H1 (cell line): ENCODE measurements at regions not wholly inside any gene's neighbourhood (a gene's known extent, or its start where the extent isn't known, plus 50 kb on each side); places are given as distances from the start of the nearest gene placed in this dataset.

Experiments used
- CTCF ChIA-PET: fragments of 300-600 bp; sonication (Branson Sonifier 250); formaldehyde crosslinking; loops from one replicate; lab custom pipeline; 2021; ENCODE audit not compliant: partially characterized antibody; lab: Charles Lee
- POLR2A ChIA-PET: fragments of 300-600 bp; sonication (Branson Sonifier 250); formaldehyde crosslinking; loops from one replicate; lab custom pipeline; 2021; ENCODE audit warnings: inconsistent platforms; ENCODE audit not compliant: partially characterized antibody; lab: Charles Lee
- DNase-seq, 2 experiments: peaks; one replicate each; pipeline versions ENCODE4 v3.0.0 to v3.0.0-alpha.2; 2010 to 2022; ENCODE audit warnings: low spot score in 2 of 2, low read depth in 1 of 2, mixed read lengths in 1 of 2
- FAIRE-seq: peaks from 2 replicates; lab custom pipeline; 2011; peaks lifted over from hg19 to GRCh38; lab: Jason Lieb, UNC
- H2AFZ ChIP-seq: 2 replicates; pipeline ENCODE4 v1.8.1; 2012; ENCODE audit warnings: low read length, inconsistent platforms
- H2AK5ac ChIP-seq: 2 replicates; pipeline ENCODE4 v1.6.1; 2013; ENCODE audit warnings: low read depth, low read length
- H2BK120ac ChIP-seq: replicated peaks from 2 replicates; pipeline ENCODE3; 2013; ENCODE audit warnings: low read depth, low read length, inconsistent platforms
- H2BK12ac ChIP-seq: 2 replicates; pipeline ENCODE4 v1.6.1; 2013; ENCODE audit warnings: low read depth, low read length
- H2BK15ac ChIP-seq: 2 replicates; pipeline ENCODE4 v1.6.1; 2013; ENCODE audit warnings: low read length
- H2BK20ac ChIP-seq: 2 replicates; pipeline ENCODE4 v1.6.1; 2013; ENCODE audit warnings: low read length
- H2BK5ac ChIP-seq: 2 replicates; pipeline ENCODE4 v1.6.1; 2013; ENCODE audit warnings: low read depth, low read length
- H3K14ac ChIP-seq: 2 replicates; pipeline ENCODE4 v1.6.1; 2013; ENCODE audit warnings: inconsistent platforms; ENCODE audit not compliant: insufficient read length
- H3K18ac ChIP-seq: 2 replicates; pipeline ENCODE4 v1.6.1; 2013; ENCODE audit warnings: low read length; ENCODE audit errors: extremely low read depth
- H3K23ac ChIP-seq: 2 replicates; pipeline ENCODE4 v1.6.1; 2013; ENCODE audit warnings: inconsistent platforms; ENCODE audit not compliant: insufficient read length
- H3K23me2 ChIP-seq: 2 replicates; pipeline ENCODE4 v1.6.1; 2013; ENCODE audit warnings: low read depth, low read length
- H3K27ac ChIP-seq: 2 replicates; pipeline ENCODE4 v1.6.1; 2011; ENCODE audit warnings: low read depth, low read length, inconsistent platforms
- H3K27me3 ChIP-seq, 4 experiments: replicated peaks in 1 of 4; 1 replicate in 1 of 4; 2 replicates in 3 of 4; pipeline versions ENCODE4 v1.6.1 to v1.8.1; 2011 to 2013; ENCODE audit warnings: low read length in 3 of 4, mild to moderate bottlenecking in 3 of 4, inconsistent platforms in 2 of 4, mixed read lengths in 2 of 4, moderate library complexity in 1 of 4; ENCODE audit not compliant: control insufficient read depth in 3 of 4, insufficient read depth in 3 of 4; ENCODE audit errors: extremely low read depth in 1 of 4
- H3K36me3 ChIP-seq, 4 experiments: 2 replicates each; pipeline versions ENCODE4 v1.6.1 to v1.8.1; 2011 to 2013; ENCODE audit warnings: mild to moderate bottlenecking in 4 of 4, low read length in 3 of 4, moderate library complexity in 2 of 4, control low read depth in 1 of 4, inconsistent platforms in 1 of 4; ENCODE audit not compliant: insufficient read depth in 4 of 4, control insufficient read depth in 2 of 4
- H3K4ac ChIP-seq: replicated peaks from 2 replicates; pipeline ENCODE3; 2013; ENCODE audit warnings: low read length, low read depth, mixed read lengths, inconsistent platforms; ENCODE audit not compliant: insufficient read length
- H3K4me1 ChIP-seq, 4 experiments: replicated peaks in 1 of 4; 1 replicate in 1 of 4; 2 replicates in 3 of 4; pipeline versions ENCODE4 v1.6.1 to v1.8.1; 2011 to 2013; ENCODE audit warnings: low read length in 3 of 4, inconsistent platforms in 2 of 4, mixed read lengths in 1 of 4; ENCODE audit not compliant: insufficient read depth in 4 of 4, control insufficient read depth in 3 of 4
- H3K4me2 ChIP-seq, 2 experiments: 2 replicates each; pipeline versions ENCODE4 v1.6.1 to v1.8.1; 2011 to 2013; ENCODE audit warnings: low read depth in 2 of 2, low read length in 2 of 2, control low read depth in 1 of 2, inconsistent platforms in 1 of 2, mild to moderate bottlenecking in 1 of 2; ENCODE audit not compliant: insufficient read depth in 1 of 2
- H3K4me3 ChIP-seq, 4 experiments: fragments of 200-600, 300-600 bp in 1 of 4; sonication (generic), shearing (Covaris generic), sonication (Bioruptor Twin) in 1 of 4; 2 replicates each; pipeline versions ENCODE4 v1.5.1 to v1.8.1; 2011 to 2016; ENCODE audit warnings: low read length in 4 of 4, low read depth in 3 of 4, control low read depth in 2 of 4, inconsistent platforms in 2 of 4, mild to moderate bottlenecking in 2 of 4, mixed read lengths in 1 of 4, moderate library complexity in 1 of 4; ENCODE audit not compliant: insufficient read depth in 2 of 4; ENCODE audit errors: extremely low read depth in 1 of 4
- H3K56ac ChIP-seq: replicated peaks from 2 replicates; pipeline ENCODE3; 2013; ENCODE audit warnings: low read depth, mild to moderate bottlenecking, mixed read lengths, low read length, inconsistent platforms; ENCODE audit not compliant: insufficient read length
- H3K79me1 ChIP-seq: 2 replicates; pipeline ENCODE4 v1.6.1; 2013; ENCODE audit warnings: low read depth, low read length, control low read depth
- H3K79me2 ChIP-seq, 2 experiments: 2 replicates each; pipeline versions ENCODE4 v1.6.1 to v1.8.1; 2012 to 2013; ENCODE audit warnings: low read length in 2 of 2, mild to moderate bottlenecking in 2 of 2, inconsistent platforms in 1 of 2; ENCODE audit not compliant: insufficient read depth in 2 of 2, control insufficient read depth in 1 of 2
- H3K9ac ChIP-seq, 4 experiments: replicated peaks in 1 of 4; 1 replicate in 1 of 4; 2 replicates in 3 of 4; pipeline versions ENCODE4 v1.6.1 to v1.8.1; 2011 to 2013; ENCODE audit warnings: low read depth in 3 of 4, low read length in 3 of 4, control low read depth in 2 of 4, mild to moderate bottlenecking in 2 of 4, moderate library complexity in 2 of 4, inconsistent platforms in 1 of 4; ENCODE audit errors: extremely low read depth in 1 of 4
- H3K9me3 ChIP-seq, 2 experiments: 2 replicates each; pipeline versions ENCODE4 v1.6.1 to v1.8.1; 2012 to 2013; ENCODE audit warnings: mild to moderate bottlenecking in 2 of 2, moderate library complexity in 2 of 2, control low read depth in 1 of 2, inconsistent platforms in 1 of 2, low read depth in 1 of 2, low read length in 1 of 2, mixed read lengths in 1 of 2; ENCODE audit not compliant: insufficient read depth in 2 of 2
- H4K20me1 ChIP-seq, 2 experiments: replicated peaks in 1 of 2; 2 replicates each; pipeline versions ENCODE3 to v1.8.1; 2011 to 2013; ENCODE audit warnings: inconsistent platforms in 2 of 2, low read length in 2 of 2, mild to moderate bottlenecking in 1 of 2; ENCODE audit not compliant: insufficient read depth in 2 of 2, control insufficient read depth in 1 of 2
- H4K5ac ChIP-seq: 2 replicates; pipeline ENCODE4 v1.6.1; 2013; ENCODE audit warnings: low read length, low read depth, mixed read lengths, inconsistent platforms; ENCODE audit not compliant: insufficient read length
- H4K8ac ChIP-seq: 2 replicates; pipeline ENCODE4 v1.8.0; 2013; ENCODE audit warnings: mild to moderate bottlenecking, moderate library complexity, low read length, inconsistent platforms; ENCODE audit not compliant: insufficient read depth; ENCODE audit errors: extremely low read depth
- H4K91ac ChIP-seq: replicated peaks from 2 replicates; pipeline ENCODE3; 2013; ENCODE audit warnings: low read length, mixed read lengths, inconsistent platforms; ENCODE audit not compliant: insufficient read length
- CBX5 ChIP-seq: fragments of 300-800, 300-1000 bp; sonication (generic); IDR thresholded peaks from 2 replicates; pipeline ENCODE4 v1.7.1; 2016; ENCODE audit warnings: antibody characterized with exemption, low read length, low read depth
- E2F6 ChIP-seq: IDR thresholded peaks from 2 replicates; pipeline ENCODE4 v1.6.1; 2012; ENCODE audit warnings: inconsistent platforms
- GABPA ChIP-seq: IDR thresholded peaks from 2 replicates; pipeline ENCODE4 v1.6.1; 2011; ENCODE audit warnings: mild to moderate bottlenecking, low read length, moderate library complexity, borderline replicate concordance; ENCODE audit not compliant: insufficient read depth
- HDAC6 ChIP-seq: IDR thresholded peaks from one replicate; pipeline ENCODE4 v1.7.1; 2012; ENCODE audit warnings: low read depth, mild to moderate bottlenecking, inconsistent platforms, low read length, moderate library complexity
- JUND ChIP-seq: IDR thresholded peaks from 2 replicates; pipeline ENCODE4 v1.6.1; 2011; ENCODE audit warnings: mild to moderate bottlenecking, improper control_type of control experiment, low read length
- PHF8 ChIP-seq: fragments of 200-600 bp; sonication (generic); conservative IDR thresholded peaks from 2 replicates; pipeline ENCODE4 v1.7.1; 2012; ENCODE audit warnings: low read depth, mild to moderate bottlenecking, inconsistent platforms, low read length, moderate library complexity
- POLR2AphosphoS5 ChIP-seq: IDR thresholded peaks from 2 replicates; pipeline ENCODE4 v1.6.1; 2011; ENCODE audit warnings: low read depth, low read length
- RFX5 ChIP-seq: IDR thresholded peaks from 2 replicates; pipeline ENCODE4 v1.6.1; 2011; ENCODE audit warnings: low read depth, low read length, improper control_type of control experiment, borderline replicate concordance
- RNF2 ChIP-seq: fragments of 200-900, 300-1000 bp; sonication (generic); IDR thresholded peaks from 2 replicates; pipeline ENCODE4 v1.7.1; 2016; ENCODE audit warnings: borderline replicate concordance, low read depth, mild to moderate bottlenecking, antibody characterized with exemption, low read length; ENCODE audit not compliant: poor library complexity, severe bottlenecking; ENCODE audit errors: missing control alignments
- RXRA ChIP-seq: IDR thresholded peaks from 2 replicates; pipeline ENCODE4 v1.6.1; 2011; ENCODE audit warnings: low read depth, mild to moderate bottlenecking, low read length, moderate library complexity; ENCODE audit not compliant: insufficient read depth
- SAP30 ChIP-seq: fragments of 300-600 bp; sonication (generic); IDR thresholded peaks from 2 replicates; pipeline ENCODE4 v1.7.1; 2012; ENCODE audit warnings: low read length, moderate library complexity, mild to moderate bottlenecking, inconsistent platforms; ENCODE audit not compliant: insufficient read depth, insufficient replicate concordance
- SUZ12 ChIP-seq: fragments of 200-600 bp; sonication (generic); IDR thresholded peaks from 2 replicates; pipeline ENCODE4 v1.6.1; 2012; ENCODE audit warnings: mild to moderate bottlenecking, inconsistent platforms, low read length, moderate library complexity, mixed read lengths
- TBP ChIP-seq: IDR thresholded peaks from 2 replicates; pipeline ENCODE4 v1.6.1; 2011; ENCODE audit warnings: low read depth, low read length, improper control_type of control experiment
- ZNF274 ChIP-seq: IDR thresholded peaks from 2 replicates; pipeline ENCODE4 v1.7.0; 2012; ENCODE audit warnings: low read length, borderline replicate concordance; ENCODE audit errors: extremely low read depth
- WGBS, 2 experiments: shearing (Covaris generic) in 1 of 2; methylation state at CpG; one replicate each; pipeline versions ENCODE4 v1.1.6 to v1.1.7; 2013 to 2015; ENCODE audit warnings: low lambda C conversion rate in 2 of 2, mixed read lengths in 2 of 2, inconsistent platforms in 1 of 2, low coverage in 1 of 2, missing lambda C conversion rate in 1 of 2; ENCODE audit not compliant: insufficient replicate concordance in 2 of 2, insufficient coverage in 1 of 2, insufficient read length in 1 of 2; ENCODE audit errors: extremely low coverage in 1 of 2, missing lambda C conversion rate in 1 of 2; 5-methylcytosine and 5-hydroxymethylcytosine counted together

DNA sequence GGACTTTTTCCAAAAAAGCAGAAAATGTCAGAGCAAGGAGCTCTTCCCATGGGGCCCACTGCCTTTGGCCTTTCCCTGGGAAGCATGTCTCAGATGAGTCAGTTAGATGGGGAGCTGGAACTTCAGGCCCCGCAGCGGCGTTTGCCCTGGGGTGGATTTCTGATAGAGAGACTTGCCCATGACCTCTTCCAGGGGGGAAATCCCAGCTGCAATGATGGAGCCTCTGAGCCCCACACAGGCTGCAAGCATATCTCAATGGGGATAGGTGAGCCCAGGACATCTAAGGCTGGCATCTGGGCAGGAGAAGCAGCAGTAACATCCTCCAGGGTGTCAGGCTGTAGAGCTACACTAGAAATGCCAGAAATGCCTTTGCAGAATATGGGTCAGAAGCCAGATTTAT lies 269.2 kb upstream of the TCERG1L start:
- H2AK5ac ChIP-seq = no peak overlapping the region
- H2BK15ac ChIP-seq = no peak overlapping the region
- no peak overlapping the region for H3K4me3 ChIP-seq
- no peak overlapping the region for H4K5ac ChIP-seq
- ChIA-PET CTCF (interaction anchor here (0.6 to 4.3 kb wide), 4 partner anchors 9 to 126 kb away, joined by 3 to 19 read pairs (median 4); no protein-coding TSS in a partner anchor), POLR2A (no interaction called here)
- no peaks in the 10 kb centered on the region for H3K79me1 ChIP-seq
- no peak overlapping the region for H3K27ac ChIP-seq
- TF ChIP-seq ZNF274 (no peak), POLR2AphosphoS5 (no peak), GABPA (no peak), E2F6 (no peak), SAP30 (no peak), HDAC6 (no peak), RFX5 (no peak), PHF8 (no peak), RNF2 (no peak), TBP (no peak), CBX5 (no peak), JUND (no peak), RXRA (no peak), SUZ12 (no peak)
- no peak overlapping the region for H3K14ac ChIP-seq
- H3K56ac ChIP-seq = no peak overlapping the region
- H3K79me2 ChIP-seq = no peaks in the 10 kb centered on the region
- H3K27me3 ChIP-seq = no peaks in the 10 kb centered on the region
- no peak overlapping the region for H3K23ac ChIP-seq
- no peaks in the 10 kb centered on the region; a peak in 1 of 4 replicates for H3K9me3 ChIP-seq
- H3K9ac ChIP-seq = no peak overlapping the region
- no peaks in the 10 kb centered on the region for H3K4me1 ChIP-seq
- no peak overlapping the region for H3K4me2 ChIP-seq
- H2BK12ac ChIP-seq = no peak overlapping the region
- no peak for FAIRE-seq
- H2BK5ac ChIP-seq = no peak overlapping the region
- H2AFZ ChIP-seq = no peak overlapping the region
- no peaks in the 10 kb centered on the region for H4K20me1 ChIP-seq
- no peak overlapping the region for H2BK120ac ChIP-seq
- H3K23me2 ChIP-seq = no peaks in the 10 kb centered on the region
- DNase-seq = no peak
- no peaks in the 10 kb centered on the region for H3K36me3 ChIP-seq
- 70% methylated on average over 3 of the region's 3 CpGs; no CpG with 5 or more reads in 1 of the 2 experiments for WGBS, 2 experiments
- H4K8ac ChIP-seq = no peak overlapping the region
- no peak overlapping the region for H2BK20ac ChIP-seq
- no peak overlapping the region for H3K18ac ChIP-seq
- no peak overlapping the region for H3K4ac ChIP-seq
- no peak overlapping the region for H4K91ac ChIP-seq
